ENCODE measurements at regions not wholly inside any gene's neighbourhood (a gene's known extent, or its start where the extent isn't known, plus 50 kb on each side); places are given as distances from the start of the nearest gene placed in this dataset.

DNA sequence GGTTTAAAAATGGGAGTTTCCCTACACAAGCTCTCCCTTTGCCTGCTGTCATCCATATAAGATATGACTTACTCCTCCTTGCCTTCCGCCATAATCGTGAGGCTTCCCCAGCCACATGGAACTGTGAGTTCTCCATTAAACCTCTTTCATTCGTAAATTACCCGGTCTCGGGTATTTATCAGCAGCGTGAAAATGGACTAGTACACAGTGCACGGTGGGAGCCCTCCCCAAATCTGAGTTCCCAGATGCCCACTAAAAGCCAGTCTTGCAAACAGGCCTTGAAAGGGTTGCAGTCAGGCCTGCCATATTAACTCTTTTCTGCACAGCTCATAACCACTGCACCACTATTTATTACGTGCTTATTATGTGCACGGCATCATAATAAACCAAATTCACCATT, 400.9 kb downstream of the PRDM2 start:
- DNase-seq (ENCODE audit: low read depth): no peak

DNA sequence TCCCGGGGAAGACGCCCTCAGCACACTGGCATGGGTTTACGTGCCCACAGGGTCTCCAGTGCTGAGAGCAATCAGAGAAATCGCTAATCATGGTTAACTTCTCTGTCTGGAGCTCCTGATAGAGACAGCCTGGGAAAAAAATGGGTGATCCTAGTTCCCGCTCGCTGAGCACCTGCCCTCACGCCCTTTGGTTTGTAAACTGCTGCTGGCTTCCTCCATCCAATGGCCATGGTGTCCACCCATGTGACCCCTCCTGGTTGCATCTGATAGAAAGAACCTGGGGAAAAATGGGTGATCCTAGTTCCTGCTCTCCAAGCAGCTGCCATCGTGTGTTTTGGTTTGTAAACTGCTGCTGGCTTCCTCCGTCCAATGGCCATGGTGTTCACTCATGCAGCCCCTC, 402.2 kb downstream of the PRDM2 start:
- no peak for DNase-seq (ENCODE audit: low read depth)

DNA sequence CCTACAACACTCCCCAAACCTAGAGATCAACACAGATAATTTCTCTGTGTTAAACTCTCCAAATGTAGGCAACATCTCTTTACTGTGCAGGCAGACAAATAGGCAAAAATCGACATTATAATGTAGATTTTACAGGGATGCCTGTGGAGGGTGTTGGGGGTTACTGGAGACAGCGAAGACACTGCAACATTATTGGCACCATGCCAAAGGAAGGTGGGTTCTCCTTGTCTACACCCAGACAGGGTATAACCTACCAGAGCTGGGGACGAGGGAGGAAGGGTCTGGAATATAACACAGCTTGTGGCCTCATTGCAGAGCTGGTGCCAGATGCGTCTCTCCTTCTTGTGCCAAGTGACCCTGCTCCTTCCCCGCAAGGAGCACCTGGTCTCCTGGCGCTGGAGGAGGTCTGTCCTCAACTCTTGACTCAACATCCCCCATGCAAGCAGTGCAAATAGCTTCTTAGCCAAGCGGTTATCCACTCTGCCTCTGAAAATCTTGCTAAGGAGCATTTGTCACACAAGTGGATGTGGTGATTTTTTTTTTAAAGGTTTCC, 404.0 kb downstream of the PRDM2 start:
- no peak for DNase-seq (ENCODE audit: low read depth)

GRCh38 chr1:14106126-14106525, 406.1 kb downstream of the PRDM2 start:
- DNase-seq (ENCODE audit: low read depth): no peak

DNA sequence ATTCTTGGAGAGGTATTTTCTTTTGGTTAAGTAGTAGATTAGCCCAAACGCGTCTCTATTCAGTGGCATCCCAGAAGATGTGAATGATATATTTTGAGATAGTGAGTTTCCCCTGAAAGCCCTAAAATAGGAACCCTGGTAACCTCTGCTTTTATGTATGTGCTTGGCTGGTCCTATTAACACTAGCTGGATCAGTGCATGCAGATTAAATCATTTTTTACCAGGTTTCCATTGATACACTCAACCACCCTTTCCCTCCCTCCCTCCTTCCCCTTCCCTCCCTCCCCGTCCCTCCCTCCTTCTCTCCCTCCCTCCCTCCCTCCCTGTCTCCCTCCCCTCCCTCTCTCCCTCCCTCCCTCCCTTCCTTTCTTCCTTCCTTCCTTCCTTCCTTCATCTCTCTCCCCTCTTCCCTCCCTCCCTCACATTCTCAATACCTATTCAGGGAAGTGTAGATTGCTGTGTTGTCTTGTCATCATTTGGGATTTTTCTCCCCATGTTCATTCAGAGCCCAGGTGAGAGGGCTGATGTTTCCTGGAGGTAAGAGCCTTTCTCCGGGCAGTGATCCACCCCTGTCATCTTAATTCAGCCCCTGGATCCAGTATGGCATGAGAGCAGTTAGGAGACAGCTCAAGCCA, 406.8 kb downstream of the PRDM2 start:
- DNase-seq (ENCODE audit: low read depth): no peak

DNA sequence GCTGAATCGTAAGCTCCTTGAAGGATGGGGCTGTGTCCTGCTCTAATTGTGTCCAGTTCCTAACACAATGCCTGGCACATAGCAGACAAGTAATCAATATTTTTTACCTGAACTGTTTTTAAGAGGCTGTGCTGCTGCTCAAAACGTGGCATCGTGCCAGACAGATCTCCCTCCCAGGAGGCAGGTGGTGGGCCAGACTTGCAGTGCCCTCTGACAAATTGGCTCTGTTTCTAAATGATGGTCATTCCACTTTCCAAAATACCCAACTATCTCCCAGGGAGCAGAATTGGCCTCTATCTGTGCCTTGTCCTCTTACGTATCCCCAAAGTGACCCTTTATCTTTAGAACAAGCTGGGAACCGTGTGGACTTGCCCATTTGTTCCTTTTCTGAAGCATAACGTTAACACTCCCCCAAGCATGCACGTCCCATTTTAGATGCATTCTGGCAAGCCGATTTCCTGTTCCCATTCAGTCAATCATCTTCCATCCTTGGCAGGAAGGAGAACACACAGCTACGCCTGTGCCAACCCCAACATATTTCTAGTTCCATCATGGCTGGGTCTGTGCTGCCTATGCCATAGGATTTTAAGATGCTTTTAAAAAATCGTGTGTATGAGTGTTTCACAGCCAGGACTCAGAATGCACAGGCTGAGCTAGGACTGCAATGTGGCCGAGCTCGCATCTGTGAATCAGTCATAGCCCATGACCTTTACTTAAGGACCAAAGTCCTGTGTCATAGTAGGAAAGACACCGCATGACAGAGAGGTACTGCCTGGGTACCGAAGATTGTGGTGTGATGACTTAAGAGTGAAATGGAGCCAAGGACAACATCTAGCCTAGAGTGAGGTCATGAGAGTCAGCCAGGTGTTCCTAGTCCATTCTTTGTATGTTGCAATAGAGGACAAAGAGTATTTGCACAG, 408.6 kb downstream of the PRDM2 start:
- DNase-seq (ENCODE audit: low read depth): no peak

DNA sequence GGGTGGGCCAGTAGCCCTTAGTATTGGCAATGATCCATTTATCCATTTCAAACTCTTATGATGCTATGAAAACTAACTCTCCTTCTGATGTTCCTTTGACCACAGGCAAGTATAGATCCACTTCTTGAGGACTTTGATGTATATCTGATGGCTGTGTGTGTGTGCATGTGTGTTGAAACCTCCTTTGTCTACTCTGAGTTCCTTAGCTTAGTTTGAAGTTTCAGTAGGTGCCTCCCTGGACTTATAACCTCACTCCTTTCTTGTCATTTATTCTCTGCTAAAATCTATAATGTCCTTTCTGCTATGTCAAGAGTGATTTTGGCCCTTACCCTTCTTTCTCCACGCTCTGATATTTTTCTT, 409.3 kb downstream of the PRDM2 start:
- DNase-seq (ENCODE audit: low read depth): no peak

DNA sequence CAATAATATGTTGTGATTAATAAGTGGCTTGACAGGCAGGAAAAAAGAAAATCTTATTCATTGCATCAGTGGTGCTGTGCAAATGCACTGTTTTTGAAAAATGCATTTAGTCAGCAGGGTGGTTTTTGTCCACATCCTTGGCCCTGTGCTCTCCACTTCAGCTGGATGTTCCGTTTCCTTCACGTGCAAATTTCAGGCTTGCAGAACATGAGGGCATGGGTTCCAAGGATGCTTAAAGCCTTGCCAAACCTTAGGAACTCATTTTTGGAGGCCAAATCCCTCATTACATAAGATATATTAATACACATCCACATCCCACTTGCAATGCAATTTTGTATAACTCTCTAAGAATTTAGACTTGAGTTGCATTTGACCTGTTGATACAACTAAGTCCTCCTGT, 410.1 kb downstream of the PRDM2 start:
- DNase-seq (ENCODE audit: low read depth): no peak

DNA sequence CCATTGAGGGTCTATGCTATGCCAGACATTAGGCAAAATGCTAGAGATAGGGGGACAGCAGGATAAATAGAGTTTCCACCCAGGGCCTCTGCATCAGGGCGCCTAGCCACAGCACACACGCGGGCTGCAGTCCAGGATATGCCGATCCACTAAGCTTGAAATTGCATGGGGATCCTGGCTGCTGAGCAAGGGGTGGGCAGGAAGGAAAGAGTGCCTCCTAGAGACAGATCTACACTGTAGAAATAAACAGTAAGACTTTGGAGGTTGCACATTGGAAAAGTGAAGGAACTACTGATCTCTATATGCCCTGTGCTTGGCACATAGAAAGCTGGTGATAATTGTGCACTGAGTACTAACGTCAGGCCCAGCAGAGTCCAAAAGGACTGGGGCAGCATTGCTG, 411.1 kb downstream of the PRDM2 start:
- no peak for DNase-seq (ENCODE audit: low read depth)

- DNase-seq (ENCODE audit: low read depth): no peak
Observed at GRCh38 chr1:14112613-14113012, 412.6 kb downstream of the PRDM2 start.

GRCh38 chr1:14113271-14113670, 413.3 kb downstream of the PRDM2 start:
- DNase-seq (ENCODE audit: low read depth): no peak

DNA sequence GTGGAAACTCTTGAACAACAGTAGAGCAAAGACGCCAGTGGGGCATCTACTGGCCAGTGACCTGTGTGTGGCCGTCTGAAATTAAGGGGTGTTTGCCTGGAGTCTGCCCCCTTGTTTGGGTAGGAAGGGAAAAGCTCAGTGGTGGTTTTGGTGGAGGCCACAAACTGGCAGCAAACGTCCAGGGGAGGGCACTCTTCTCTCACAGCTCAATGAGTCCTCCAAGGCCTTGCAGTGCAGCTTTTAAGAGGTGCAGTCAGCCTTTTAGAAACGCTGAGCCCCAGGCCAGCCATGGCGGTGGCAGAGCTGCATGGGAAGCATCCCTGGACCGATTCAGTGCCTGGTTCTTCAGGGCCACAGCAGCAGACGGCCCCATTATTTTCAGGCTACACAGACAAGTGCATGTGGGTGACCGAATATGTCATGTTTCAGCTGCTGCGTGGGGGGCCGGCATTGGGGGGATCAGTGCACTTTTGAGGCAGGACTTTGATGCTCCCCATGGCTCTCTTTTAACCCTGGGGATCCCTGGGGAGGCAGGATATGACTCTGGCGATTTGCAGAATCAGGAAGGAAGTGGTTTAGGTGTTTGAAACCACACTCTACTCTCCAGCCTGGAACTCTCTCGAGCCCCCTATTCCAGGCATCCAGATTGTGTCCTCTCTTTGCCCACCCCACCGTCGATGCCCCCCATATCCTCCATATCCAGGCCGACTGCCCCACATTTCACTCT, 414.0 kb downstream of the PRDM2 start:
- DNase-seq (ENCODE audit: low read depth): no peak

DNA sequence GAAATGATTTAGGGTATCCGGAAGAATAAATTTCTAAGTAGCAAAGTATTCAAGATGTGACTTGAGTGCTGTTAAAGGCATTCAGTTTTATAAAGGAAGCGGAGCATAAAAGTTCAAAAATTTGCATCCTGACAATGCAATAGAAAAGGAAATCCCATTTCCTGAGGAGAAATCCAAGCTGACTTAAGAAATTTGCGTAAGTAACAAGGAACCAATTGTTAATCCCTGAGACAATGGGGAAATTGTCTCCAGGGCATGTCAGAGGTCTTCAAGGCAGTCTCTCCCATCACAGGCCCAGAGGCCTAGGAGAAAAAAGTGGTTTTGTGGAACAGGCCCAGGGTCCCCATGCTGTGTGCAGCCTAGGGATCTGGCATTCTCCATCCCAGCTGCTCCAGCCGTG, 416.0 kb downstream of the PRDM2 start:
- no peak for DNase-seq (ENCODE audit: low read depth)

- DNase-seq (ENCODE audit: low read depth): no peak
Observed at GRCh38 chr1:14117700-14118099, 417.7 kb downstream of the PRDM2 start.

- no peak for DNase-seq (ENCODE audit: low read depth)
Observed at GRCh38 chr1:14118691-14119485, 418.9 kb downstream of the PRDM2 start.

DNA sequence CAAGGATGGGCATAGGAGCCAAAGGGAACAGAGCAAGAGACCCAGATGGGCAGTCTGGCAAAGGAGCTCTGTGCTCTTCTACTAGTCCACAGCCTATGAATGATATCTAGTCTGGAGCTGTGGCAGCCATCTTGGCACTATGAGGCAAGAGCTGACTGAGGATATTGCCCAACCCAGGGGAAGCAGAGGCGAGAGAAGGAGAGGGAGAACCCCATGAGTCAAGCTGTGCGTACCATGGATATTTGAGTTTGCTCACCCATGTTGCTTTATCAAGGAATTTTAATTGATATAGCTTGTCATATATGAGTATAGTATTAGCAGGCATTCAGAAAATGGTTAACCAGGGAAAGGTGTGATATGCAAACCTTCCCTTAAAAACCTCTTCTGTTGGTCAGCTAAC, 420.9 kb downstream of the PRDM2 start:
- no peak for DNase-seq (ENCODE audit: low read depth)

DNA sequence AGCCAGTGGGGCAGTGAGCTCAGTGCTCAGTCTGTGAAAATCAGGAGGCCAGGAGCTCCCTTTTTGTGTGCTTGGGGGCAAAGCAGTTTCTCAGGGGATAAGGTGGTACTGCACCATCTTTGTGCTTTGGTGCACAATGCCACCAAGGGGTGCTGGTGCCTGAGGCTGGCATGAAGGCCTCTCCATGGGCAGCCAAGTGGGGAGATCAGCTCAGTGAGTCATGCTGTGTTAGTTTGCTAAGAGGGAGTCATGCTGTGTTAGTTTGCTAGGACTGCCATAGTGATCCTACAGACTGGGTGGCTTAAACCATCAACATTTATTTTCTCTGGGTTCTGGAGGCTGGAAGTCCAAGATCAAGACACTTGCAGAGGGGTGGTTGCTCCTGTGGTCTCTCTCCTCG, 428.1 kb downstream of the PRDM2 start:
- DNase-seq (ENCODE audit: low read depth): no peak

- DNase-seq (ENCODE audit: low read depth): no peak
Observed at GRCh38 chr1:14129009-14129408, 429.0 kb downstream of the PRDM2 start.

DNA sequence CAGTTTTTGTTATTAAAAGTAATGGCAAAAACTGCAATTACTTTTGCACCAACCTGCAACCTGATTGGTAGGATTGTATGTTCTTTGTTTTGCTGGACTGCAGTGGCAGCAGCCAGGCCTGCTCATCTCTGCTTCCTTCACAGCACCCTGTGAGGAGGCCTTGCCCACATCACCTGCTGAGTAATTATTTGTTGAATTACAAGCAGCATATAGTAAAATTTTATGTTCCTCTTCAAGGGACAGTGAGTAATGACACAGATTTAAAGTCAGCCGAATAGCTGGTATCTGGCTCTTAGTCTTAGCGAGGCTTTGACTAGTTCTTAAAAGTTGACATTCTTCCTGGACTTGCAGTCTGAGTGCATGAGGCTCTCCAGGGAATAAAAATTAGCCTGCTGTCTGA, 435.1 kb downstream of the PRDM2 start:
- no peak for DNase-seq (ENCODE audit: low read depth)

GRCh38 chr1:14136152-14136763, 436.3 kb downstream of the PRDM2 start:
- no peak for DNase-seq (ENCODE audit: low read depth)

GRCh38 chr1:14136881-14137280, 436.9 kb downstream of the PRDM2 start:
- no peak for DNase-seq (ENCODE audit: low read depth)

All from EH (cell line).